Kidney epithelial cell (primary cell): ENCODE measurements at regions not wholly inside any gene's neighbourhood (a gene's known extent, or its start where the extent isn't known, plus 50 kb on each side); places are given as distances from the start of the nearest gene placed in this dataset.

ENCODE experiments used
- DNase-seq: peaks from one replicate; pipeline ENCODE4 v3.0.0-alpha.2; 2010; ENCODE audit warnings: low read depth
- H3K27me3 ChIP-seq: 2 replicates; pipeline ENCODE4 v1.6.0; 2011; ENCODE audit warnings: low read length; ENCODE audit not compliant: control insufficient read depth, insufficient read depth
- H3K36me3 ChIP-seq: 2 replicates; pipeline ENCODE4 v1.5.1; 2011; ENCODE audit warnings: low read length; ENCODE audit not compliant: control insufficient read depth, insufficient read depth
- H3K4me3 ChIP-seq: 2 replicates; pipeline ENCODE4 v1.5.1; 2011; ENCODE audit warnings: low read depth, mild to moderate bottlenecking, control low read depth, low read length
- CTCF ChIP-seq: IDR thresholded peaks from 2 replicates; pipeline ENCODE4 v1.5.1; 2011; ENCODE audit warnings: mild to moderate bottlenecking, moderate library complexity, low read length, control low read depth, inconsistent platforms; ENCODE audit not compliant: insufficient read depth, poor library complexity, severe bottlenecking

GRCh38 chr20:7333841-7334240 is 566.4 kb downstream of the BMP2 start:
- no peak for DNase-seq
- Histone ChIP-seq H3K36me3 (no peaks in the 10 kb centered on the region), H3K27me3 (no peaks in the 10 kb centered on the region), H3K4me3 (no peak overlapping the region)
- no peak for TF ChIP-seq CTCF

GRCh38 chr20:7346026-7346425 is 578.5 kb downstream of the BMP2 start:
- Histone ChIP-seq H3K27me3 (no peaks in the 10 kb centered on the region), H3K4me3 (no peak overlapping the region), H3K36me3 (no peaks in the 10 kb centered on the region)
- no peak for DNase-seq
- no peak for TF ChIP-seq CTCF

GRCh38 chr20:7346562-7346961 is 579.1 kb downstream of the BMP2 start:
- H3K36me3 ChIP-seq = no peaks in the 10 kb centered on the region
- no peak for DNase-seq
- no peaks in the 10 kb centered on the region for H3K27me3 ChIP-seq
- no peak for TF ChIP-seq CTCF
- H3K4me3 ChIP-seq = no peak overlapping the region

GRCh38 chr20:7347409-7347808 is 579.9 kb downstream of the BMP2 start:
- DNase-seq = no peak
- Histone ChIP-seq H3K4me3 (no peak overlapping the region), H3K27me3 (no peaks in the 10 kb centered on the region), H3K36me3 (no peaks in the 10 kb centered on the region)
- TF ChIP-seq CTCF = no peak

- Histone ChIP-seq H3K4me3 (no peak overlapping the region), H3K27me3 (no peaks in the 10 kb centered on the region), H3K36me3 (no peaks in the 10 kb centered on the region)
- no peak for DNase-seq
- TF ChIP-seq CTCF = no peak
These were observed 580.8 kb downstream of the BMP2 start for GRCh38 chr20:7348253-7348652.

GRCh38 chr20:7352165-7352564 is 584.7 kb downstream of the BMP2 start:
- Histone ChIP-seq H3K36me3 (no peaks in the 10 kb centered on the region), H3K4me3 (no peak overlapping the region), H3K27me3 (no peaks in the 10 kb centered on the region)
- no peak for TF ChIP-seq CTCF
- DNase-seq = no peak
